Panc1 (cell line): ENCODE measurements at regions not wholly inside any gene's neighbourhood (a gene's known extent, or its start where the extent isn't known, plus 50 kb on each side); places are given as distances from the start of the nearest gene placed in this dataset.

Experiments
- CTCF ChIP-seq: fragments of 450-650 bp; IDR thresholded peaks from 2 replicates; pipeline ENCODE4 v1.5.1; 2017; ENCODE audit warnings: mild to moderate bottlenecking
- POLR2AphosphoS5 ChIP-seq: IDR thresholded peaks from 2 replicates; pipeline ENCODE4 v1.6.1; 2012; ENCODE audit warnings: mild to moderate bottlenecking, low read depth, low read length, moderate library complexity
- REST ChIP-seq, 2 experiments: IDR thresholded peaks; 2 replicates each; pipeline ENCODE4 v1.6.1; 2011 to 2012; ENCODE audit warnings: low read depth in 2 of 2, control low read depth in 1 of 2, low read length in 1 of 2, mild to moderate bottlenecking in 1 of 2, moderate library complexity in 1 of 2; ENCODE audit not compliant: insufficient read depth in 1 of 2
- SIN3A ChIP-seq: IDR thresholded peaks from 2 replicates; pipeline ENCODE4 v1.6.1; 2012; ENCODE audit warnings: low read depth, mild to moderate bottlenecking, low read length, moderate library complexity, borderline replicate concordance; ENCODE audit not compliant: insufficient read depth

GRCh38 chr9:106085479-106085878 lies 391.1 kb downstream of the TMEM38B start:
- TF ChIP-seq CTCF (no peak), POLR2AphosphoS5 (no peak), REST (IDR thresholded peaks at IDR 0.05; ENCODE audit: insufficient read depth in 1 of 2, low read depth in 2 of 2, low read length in 1 of 2) (no peak), SIN3A (no peak)
